RWPE1 (cell line): ENCODE measurements at regions not wholly inside any gene's neighbourhood (a gene's known extent, or its start where the extent isn't known, plus 50 kb on each side); places are given as distances from the start of the nearest gene placed in this dataset.
"Not testable (repeated sequence)": the region's sequence is repeated elsewhere in the genome, so short reads cannot be mapped to it uniquely, and the experiment has no call there.

ENCODE experiments used
- CTCF ChIA-PET: fragments of 350-600 bp; sonication (Branson Sonifier 250); formaldehyde crosslinking; extraction: SDS; loops from one replicate; lab custom pipeline; 2021; lab: Yijun Ruan, JAX
- POLR2A ChIA-PET: fragments of 400-600 bp; formaldehyde crosslinking; extraction: SDS; loops from one replicate; lab custom pipeline; 2020; ENCODE audit warnings: antibody characterized with exemption; ENCODE audit not compliant: low non-redundant PET; lab: Yijun Ruan, JAX
- DNase-seq: peaks from one replicate; pipeline ENCODE4 v3.0.0; 2012; ENCODE audit warnings: low spot score
- H3K27ac ChIP-seq: fragments of 450-650 bp; 2 replicates; pipeline ENCODE4 v1.5.1; 2017
- TF ChIP-seq, protein P1 (sequence below): fragments of 450-650 bp; conservative IDR thresholded peaks from 2 replicates; pipeline ENCODE4 v1.5.1; 2017; ENCODE audit warnings: low read depth, mild to moderate bottlenecking

DNA sequence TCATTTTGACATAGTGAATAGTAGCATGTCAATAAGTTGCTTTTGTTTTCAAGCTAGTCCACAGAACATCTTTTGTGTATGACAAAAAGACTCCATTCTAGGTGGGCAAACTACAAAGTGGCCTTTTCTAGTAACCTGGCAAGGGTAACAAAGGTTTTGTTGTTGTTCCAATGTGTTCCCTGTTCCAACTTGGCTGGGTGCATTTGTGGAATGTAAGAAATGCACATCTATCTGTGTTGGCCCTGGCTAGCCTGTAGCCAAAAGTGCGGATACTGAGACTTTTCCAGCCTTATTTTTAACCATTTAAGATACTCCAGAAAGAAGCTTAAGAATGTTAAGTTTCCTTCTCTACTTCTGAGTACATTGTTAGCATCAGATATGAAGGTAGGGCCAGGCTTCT lies 118.7 kb upstream of the CHRDL1 start:
- CTCF ChIA-PET = no interaction called here
- TF ChIP-seq, protein P1, sequence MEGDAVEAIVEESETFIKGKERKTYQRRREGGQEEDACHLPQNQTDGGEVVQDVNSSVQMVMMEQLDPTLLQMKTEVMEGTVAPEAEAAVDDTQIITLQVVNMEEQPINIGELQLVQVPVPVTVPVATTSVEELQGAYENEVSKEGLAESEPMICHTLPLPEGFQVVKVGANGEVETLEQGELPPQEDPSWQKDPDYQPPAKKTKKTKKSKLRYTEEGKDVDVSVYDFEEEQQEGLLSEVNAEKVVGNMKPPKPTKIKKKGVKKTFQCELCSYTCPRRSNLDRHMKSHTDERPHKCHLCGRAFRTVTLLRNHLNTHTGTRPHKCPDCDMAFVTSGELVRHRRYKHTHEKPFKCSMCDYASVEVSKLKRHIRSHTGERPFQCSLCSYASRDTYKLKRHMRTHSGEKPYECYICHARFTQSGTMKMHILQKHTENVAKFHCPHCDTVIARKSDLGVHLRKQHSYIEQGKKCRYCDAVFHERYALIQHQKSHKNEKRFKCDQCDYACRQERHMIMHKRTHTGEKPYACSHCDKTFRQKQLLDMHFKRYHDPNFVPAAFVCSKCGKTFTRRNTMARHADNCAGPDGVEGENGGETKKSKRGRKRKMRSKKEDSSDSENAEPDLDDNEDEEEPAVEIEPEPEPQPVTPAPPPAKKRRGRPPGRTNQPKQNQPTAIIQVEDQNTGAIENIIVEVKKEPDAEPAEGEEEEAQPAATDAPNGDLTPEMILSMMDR = no peak
- H3K27ac ChIP-seq = no peak overlapping the region
- no peak for DNase-seq
- POLR2A ChIA-PET = no interaction called here

DNA sequence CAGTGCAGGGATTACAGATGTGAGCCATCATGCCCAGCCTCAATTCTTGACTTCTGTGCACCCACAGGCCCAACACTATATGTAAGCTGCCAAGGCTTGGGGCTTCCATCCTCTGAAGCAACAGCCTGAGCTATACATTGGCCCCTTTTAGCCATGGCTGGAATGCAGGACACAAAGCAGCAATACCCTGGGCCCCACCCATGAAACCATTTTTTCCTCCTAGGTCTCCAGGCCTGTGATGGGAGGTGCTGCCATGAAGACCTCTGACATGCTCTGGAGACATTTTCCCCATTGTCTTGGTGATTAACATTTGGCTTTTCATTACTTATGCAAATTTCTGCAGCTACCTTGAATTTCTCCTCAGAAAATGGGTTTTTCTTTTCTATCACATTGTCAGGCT lies 109.1 kb upstream of the CHRDL1 start:
- POLR2A ChIA-PET, DNase-seq, CTCF ChIA-PET: not testable (repeated sequence)

DNA sequence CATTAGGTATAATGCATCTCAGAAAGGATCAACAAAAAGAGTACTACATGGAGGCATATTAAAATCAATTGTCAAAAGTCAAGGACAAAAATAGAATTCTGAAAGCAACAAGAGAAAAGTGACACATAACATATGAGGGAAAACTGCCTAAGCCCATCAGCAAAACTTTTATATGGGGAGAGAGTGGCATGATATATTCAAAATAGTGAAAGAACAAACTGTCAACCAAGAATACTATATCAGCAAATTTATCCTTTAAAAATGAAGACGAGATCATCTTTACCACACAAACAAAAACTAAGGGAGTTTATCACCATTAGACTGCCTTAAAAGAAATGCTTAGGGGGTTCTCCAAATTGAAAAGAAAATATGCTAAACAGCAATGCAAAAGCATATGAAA lies 86.4 kb upstream of the CHRDL1 start:
- DNase-seq = no peak
- no peak overlapping the region for H3K27ac ChIP-seq
- CTCF ChIA-PET = no interaction called here
- POLR2A ChIA-PET = no interaction called here
- TF ChIP-seq, protein P1 = no peak

More for the DNA sequence above, 109.1 kb upstream of the CHRDL1 start:
- H3K27ac ChIP-seq = not testable (repeated sequence)

DNA sequence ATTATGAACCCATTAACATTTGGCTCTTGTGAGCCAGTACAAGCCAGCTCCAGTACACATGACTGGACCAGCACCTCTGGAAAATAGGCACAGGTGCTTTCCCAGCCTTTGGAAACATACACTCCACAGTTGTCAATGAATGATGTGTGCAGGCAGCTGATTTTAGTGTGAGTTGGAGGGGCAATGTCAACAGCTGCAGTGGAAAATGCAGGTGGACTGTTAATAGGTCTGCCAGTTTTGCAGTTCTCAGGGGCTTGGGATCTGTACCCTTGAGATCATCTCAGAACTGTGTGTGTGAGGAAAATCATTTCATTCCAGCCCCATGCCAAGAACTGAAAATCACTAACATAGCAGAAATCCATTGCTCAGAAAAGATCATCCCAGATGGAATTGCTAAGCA lies 81.7 kb upstream of the CHRDL1 start:
- H3K27ac ChIP-seq = no peak overlapping the region
- ChIA-PET POLR2A (no interaction called here), CTCF (no interaction called here)
- DNase-seq = no peak
- TF ChIP-seq, protein P1 = no peak

DNA sequence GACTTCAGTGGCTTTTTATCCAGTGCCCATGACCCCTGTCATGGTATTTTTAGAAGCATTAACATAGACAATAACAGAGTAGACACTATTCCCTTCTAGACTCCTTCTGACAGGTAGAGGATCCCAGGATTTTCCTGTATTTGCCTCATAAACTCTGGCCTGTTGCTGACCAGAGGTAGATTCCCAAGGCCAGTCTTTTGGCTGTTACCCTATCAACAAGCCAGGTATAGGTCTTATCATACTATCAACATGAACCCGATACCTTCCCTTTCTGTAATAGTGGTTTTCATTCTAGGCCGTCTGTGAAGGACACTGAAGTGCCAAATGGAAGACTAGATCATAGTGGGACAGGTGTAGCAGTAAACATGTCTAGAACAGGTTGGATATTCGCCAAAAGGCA lies 76.2 kb upstream of the CHRDL1 start:
- TF ChIP-seq, protein P1 = no peak
- DNase-seq = no peak
- H3K27ac ChIP-seq = no peak overlapping the region
- POLR2A ChIA-PET = no interaction called here
- CTCF ChIA-PET = no interaction called here

DNA sequence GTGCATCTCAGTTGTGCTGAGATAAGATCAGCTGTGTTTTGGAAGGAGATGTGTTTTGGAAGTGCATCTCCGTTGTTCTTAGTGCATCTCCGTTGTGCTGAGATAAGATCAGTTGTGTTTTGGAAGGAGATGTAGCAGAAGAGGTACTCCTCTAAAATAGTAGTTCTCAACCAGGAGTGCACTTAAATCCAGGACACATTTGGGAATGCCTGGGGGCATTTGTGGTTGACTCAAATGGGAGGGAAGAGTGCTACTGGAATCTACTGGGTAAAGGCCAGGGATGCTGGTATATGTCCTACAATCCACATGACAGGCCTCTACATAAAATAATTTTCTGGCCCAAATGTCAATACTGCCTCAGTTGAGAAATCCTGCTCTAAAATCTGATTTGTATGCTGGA lies 70.8 kb upstream of the CHRDL1 start:
- ChIA-PET CTCF (interaction anchor here (0.6 kb wide), 1 partner anchor 201 kb away, joined by 5 read pairs; no protein-coding TSS in a partner anchor), POLR2A (no interaction called here)
- DNase-seq = no peak
- H3K27ac ChIP-seq = no peak overlapping the region
- TF ChIP-seq, protein P1 = no peak

DNA sequence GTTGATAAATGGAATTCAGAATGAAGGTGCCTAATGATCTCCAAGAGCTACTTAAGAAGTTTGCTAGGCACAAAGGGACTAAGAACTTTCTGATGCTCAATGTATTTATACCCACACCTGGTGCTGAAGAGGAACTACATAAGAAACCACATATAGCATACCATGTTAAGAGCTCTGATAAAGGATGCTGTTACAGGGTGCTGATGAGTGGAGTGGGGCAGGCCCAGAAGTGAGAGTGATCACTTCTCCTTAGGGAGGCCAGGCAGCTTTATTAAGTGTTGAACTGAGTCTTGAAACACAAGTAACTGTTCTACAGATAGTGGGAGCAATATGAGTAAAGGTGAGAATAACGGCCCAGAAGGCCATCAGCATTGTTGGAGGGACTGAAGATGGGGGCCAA lies 68.3 kb upstream of the CHRDL1 start:
- POLR2A ChIA-PET = no interaction called here
- CTCF ChIA-PET = no interaction called here
- TF ChIP-seq, protein P1 = no peak
- H3K27ac ChIP-seq = no peak overlapping the region
- no peak for DNase-seq
